Thyroid gland (tissue), 4 donors: ENCODE measurements at regions not wholly inside any gene's neighbourhood (a gene's known extent, or its start where the extent isn't known, plus 50 kb on each side); places are given as distances from the start of the nearest gene placed in this dataset.
"Not testable (repeated sequence)": the region's sequence is repeated elsewhere in the genome, so short reads cannot be mapped to it uniquely, and the experiment has no call there.

Experiments
- DNase-seq, 2 donors: peaks; one replicate each; pipeline ENCODE4 v3.0.0-alpha.2; 2019
- H3K27ac ChIP-seq, 3 donors: fragments of 200-600 bp; sonication (generic); 1 replicate in 2 of 3; 2 replicates in 1 of 3; pipeline ENCODE4 v1.5.1; 2016 to 2019; ENCODE audit warnings: mild to moderate bottlenecking in 1 of 3, moderate library complexity in 1 of 3
- H3K27me3 ChIP-seq: fragments of 200-600 bp; sonication (generic); one replicate; pipeline ENCODE4 v1.5.1; 2019
- H3K36me3 ChIP-seq, 2 donors: fragments of 200-600 bp; sonication (generic); one replicate each; pipeline ENCODE4 v1.5.1; 2016 to 2019
- H3K4me1 ChIP-seq, 2 donors: fragments of 200-600 bp; sonication (generic); one replicate each; pipeline ENCODE4 v1.5.1; 2017 to 2019
- H3K4me3 ChIP-seq, 3 donors: fragments of 200-600 bp; sonication (generic); replicated peaks in 1 of 3; 1 replicate in 2 of 3; 2 replicates in 1 of 3; pipeline ENCODE4 v1.5.1; 2016; ENCODE audit warnings: mild to moderate bottlenecking in 1 of 3
- H3K9me3 ChIP-seq: fragments of 200-600 bp; sonication (generic); one replicate; pipeline ENCODE4 v1.5.1; 2017
- POLR2A ChIP-seq, 2 donors: fragments of 450-650 bp; IDR thresholded peaks; one replicate each; pipeline ENCODE4 v1.6.1; 2017; ENCODE audit warnings: antibody characterized with exemption in 2 of 2, mild to moderate bottlenecking in 2 of 2, moderate library complexity in 1 of 2
- WGBS, 2 donors: methylation state at CpG; one replicate each; pipeline ENCODE4 v1.1.5; 2017; 5-methylcytosine and 5-hydroxymethylcytosine counted together
- intact Hi-C: fragments of 100-400 bp; cut with DNase I; formaldehyde crosslinking; loops from one replicate; pipeline ENCODE4 v1.15.1; 2023
- TF ChIP-seq, protein P1 (sequence below), 6 experiments: fragments of 200-600 bp in 3 of 6; fragments of 450-650 bp in 3 of 6; sonication (generic) in 3 of 6; IDR thresholded peaks; one replicate each; pipeline ENCODE4 v1.5.1; 2016 to 2019; ENCODE audit warnings: antibody characterized with exemption in 6 of 6, mild to moderate bottlenecking in 2 of 6, inconsistent platforms in 1 of 6, moderate library complexity in 1 of 6

DNA sequence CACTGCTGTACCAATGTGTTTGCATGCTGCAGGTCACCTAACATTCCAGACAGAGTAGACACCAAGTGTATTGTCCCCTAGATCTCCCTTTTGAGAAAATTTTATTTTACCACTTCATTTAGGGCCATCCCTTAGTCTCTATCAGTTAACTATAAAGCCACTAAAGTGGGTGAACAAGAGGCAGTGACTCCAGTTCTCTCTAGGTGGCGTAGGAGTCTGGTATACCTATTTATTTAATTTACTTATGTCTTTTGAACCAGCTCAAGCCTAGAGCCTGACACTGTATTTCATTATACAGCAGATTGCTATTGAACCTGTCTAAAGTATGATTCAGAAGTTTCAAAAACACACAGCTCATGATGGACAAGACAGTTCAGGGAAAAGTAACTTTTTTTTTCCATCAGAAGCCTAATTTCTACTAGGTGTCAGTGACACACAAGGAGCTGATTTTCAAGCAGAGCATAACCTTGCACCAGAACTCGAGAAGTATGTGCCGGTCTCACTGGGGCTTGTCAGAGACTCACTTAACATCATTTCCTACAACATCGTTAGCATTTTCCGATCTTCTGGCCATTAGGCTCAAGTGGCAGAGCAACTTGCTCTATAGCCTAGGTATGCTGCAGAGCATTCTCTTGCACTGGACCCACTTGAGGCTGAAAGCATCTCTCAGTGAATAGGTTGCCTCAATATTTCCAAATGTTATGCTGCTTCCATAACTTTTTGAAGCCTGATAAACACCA, 175.4 kb downstream of the CDC14C start:
- intact Hi-C loops: no loop called here
- Histone ChIP-seq H3K27me3 (no peaks in the 10 kb centered on the region), H3K27ac (no peak overlapping the region), H3K9me3 (no peaks in the 10 kb centered on the region), H3K36me3 (no peaks in the 10 kb centered on the region), H3K4me3 (no peak overlapping the region), H3K4me1 (no peaks in the 10 kb centered on the region)
- DNase-seq: no peak
- TF ChIP-seq POLR2A (IDR thresholded peaks at IDR 0.05): no peak
- TF ChIP-seq, protein P1, sequence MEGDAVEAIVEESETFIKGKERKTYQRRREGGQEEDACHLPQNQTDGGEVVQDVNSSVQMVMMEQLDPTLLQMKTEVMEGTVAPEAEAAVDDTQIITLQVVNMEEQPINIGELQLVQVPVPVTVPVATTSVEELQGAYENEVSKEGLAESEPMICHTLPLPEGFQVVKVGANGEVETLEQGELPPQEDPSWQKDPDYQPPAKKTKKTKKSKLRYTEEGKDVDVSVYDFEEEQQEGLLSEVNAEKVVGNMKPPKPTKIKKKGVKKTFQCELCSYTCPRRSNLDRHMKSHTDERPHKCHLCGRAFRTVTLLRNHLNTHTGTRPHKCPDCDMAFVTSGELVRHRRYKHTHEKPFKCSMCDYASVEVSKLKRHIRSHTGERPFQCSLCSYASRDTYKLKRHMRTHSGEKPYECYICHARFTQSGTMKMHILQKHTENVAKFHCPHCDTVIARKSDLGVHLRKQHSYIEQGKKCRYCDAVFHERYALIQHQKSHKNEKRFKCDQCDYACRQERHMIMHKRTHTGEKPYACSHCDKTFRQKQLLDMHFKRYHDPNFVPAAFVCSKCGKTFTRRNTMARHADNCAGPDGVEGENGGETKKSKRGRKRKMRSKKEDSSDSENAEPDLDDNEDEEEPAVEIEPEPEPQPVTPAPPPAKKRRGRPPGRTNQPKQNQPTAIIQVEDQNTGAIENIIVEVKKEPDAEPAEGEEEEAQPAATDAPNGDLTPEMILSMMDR (IDR thresholded peaks at IDR 0.05): no peak
- 69 to 76% methylated on average over 5 of the region's 5 CpGs for WGBS, 2 donors

DNA sequence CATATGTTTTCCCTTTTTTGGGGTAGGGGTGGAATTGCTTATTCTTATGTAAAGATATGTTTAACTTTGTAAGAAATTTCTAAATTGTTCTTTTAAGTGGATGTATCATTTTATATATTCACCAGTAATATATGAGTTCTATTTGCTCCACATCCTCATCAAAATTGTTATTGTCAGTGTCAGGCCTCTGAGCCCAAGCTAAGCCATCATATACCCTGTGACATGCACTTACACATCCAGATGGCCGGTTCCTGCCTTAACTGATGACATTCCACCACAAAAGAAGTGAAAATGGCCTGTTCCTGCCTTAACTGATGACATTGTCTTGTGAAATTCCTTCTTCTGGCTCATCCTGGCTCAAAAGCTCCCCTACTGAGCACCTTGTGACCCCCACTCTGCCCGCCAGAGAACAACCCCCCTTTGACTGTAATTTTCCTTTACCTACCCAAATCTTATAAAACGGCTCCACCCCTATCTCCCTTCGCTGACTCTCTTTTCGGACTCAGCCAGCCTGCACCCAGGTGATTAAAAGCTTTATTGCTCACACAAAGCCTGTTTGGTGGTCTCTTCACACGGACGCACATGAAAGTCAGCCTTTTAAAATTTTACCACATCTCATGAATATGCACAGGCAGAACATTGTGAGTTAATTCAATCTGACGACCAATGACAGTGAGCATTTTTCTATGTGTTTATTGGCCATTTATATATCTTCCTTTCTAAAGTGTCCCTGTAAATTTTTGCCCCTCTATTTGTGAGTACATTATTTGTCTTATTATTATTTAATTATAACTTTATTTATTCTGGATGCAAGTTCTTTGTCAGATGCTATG, 176.8 kb downstream of the CDC14C start:
- intact Hi-C loops, H3K9me3 ChIP-seq, H3K27me3 ChIP-seq, H3K36me3 ChIP-seq, DNase-seq, H3K4me3 ChIP-seq, H3K27ac ChIP-seq, H3K4me1 ChIP-seq: not testable (repeated sequence)
- WGBS, 2 donors: 54 to 63% methylated on average over 8 of the region's 8 CpGs

DNA sequence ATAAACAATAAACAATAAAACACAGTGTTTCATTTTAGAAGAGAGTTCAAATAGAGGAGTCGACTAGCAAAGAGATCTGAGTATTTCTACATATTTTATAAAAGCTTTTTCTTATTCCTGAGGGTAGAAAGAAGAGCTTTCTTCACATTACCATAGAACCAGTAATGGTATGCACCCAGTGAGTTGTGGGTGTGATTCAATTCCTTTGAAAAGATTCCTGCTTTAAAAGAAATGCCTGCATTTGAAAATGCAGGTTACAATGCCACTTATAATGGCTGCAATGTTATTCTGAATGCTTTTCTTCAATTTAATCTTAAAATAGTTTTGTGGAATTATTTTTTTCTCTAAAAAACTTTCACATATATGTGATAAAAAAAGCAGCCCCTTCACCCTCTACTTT, 178.1 kb downstream of the CDC14C start:
- no peak for TF ChIP-seq POLR2A (IDR thresholded peaks at IDR 0.05)
- TF ChIP-seq, protein P1 (IDR thresholded peaks at IDR 0.05): no peak
- Histone ChIP-seq H3K27ac (no peak overlapping the region), H3K36me3 (no peaks in the 10 kb centered on the region), H3K4me1 (no peaks in the 10 kb centered on the region), H3K27me3 (no peaks in the 10 kb centered on the region), H3K4me3 (no peak overlapping the region), H3K9me3 (no peaks in the 10 kb centered on the region)
- no peak for DNase-seq
- WGBS, 2 donors: 8 to 20% methylated on average over 1 of the region's 1 CpG
- intact Hi-C loops: no loop called here

DNA sequence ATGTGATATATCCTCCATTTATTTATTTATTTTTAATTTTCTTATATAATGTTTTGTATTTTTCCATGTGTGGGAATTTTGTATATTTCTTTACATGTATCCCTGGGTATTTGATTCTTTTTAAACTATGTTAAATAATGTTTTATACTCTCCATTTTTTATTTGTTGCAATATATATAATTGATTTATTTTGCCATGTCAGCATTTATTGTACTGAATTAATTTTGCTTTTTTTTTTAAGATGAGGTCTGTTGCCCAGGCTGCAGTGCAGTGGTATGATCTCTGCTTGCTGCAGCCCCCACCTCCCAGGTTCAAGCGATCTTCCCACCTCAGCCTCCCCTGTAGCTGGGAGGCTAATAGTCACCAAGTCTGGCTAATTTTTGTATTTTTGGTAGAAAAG, 187.4 kb downstream of the CDC14C start:
- 83 to 97% methylated on average over 1 of the region's 1 CpG for WGBS, 2 donors
- Histone ChIP-seq H3K4me1 (no peaks in the 10 kb centered on the region), H3K27me3 (no peaks in the 10 kb centered on the region), H3K4me3 (no peak overlapping the region), H3K36me3 (no peaks in the 10 kb centered on the region), H3K9me3 (no peaks in the 10 kb centered on the region), H3K27ac (no peak overlapping the region)
- TF ChIP-seq POLR2A (IDR thresholded peaks at IDR 0.05): no peak
- TF ChIP-seq, protein P1 (IDR thresholded peaks at IDR 0.05): no peak
- intact Hi-C loops: no loop called here
- DNase-seq: no peak

DNA sequence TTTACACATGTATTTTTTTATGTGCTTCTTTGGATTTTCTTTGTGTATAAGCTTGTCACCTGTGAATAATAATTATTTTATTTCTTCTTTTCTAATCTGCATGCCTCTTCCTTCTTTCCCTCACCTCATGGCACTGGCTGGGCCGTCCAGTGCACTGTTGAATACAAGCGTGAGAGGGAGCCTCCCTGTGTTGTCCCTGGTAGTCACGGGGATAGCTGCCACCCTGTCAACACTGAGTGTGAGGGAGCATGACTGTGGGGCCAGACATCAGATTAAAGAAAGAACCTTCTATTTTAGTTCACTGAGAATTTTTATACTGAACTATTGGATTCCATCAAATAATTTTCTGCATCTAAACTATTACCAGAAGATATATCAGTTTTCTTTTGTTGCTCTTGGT, 187.9 kb downstream of the CDC14C start:
- no peak overlapping the region for H3K4me3 ChIP-seq
- no peak for DNase-seq
- TF ChIP-seq, protein P1 (IDR thresholded peaks at IDR 0.05): no peak
- no peak for TF ChIP-seq POLR2A (IDR thresholded peaks at IDR 0.05)
- H3K4me1 ChIP-seq: no peaks in the 10 kb centered on the region
- whole genome bisulfite sequencing, 2 donors: 58 to 73% methylated on average over 3 of the region's 3 CpGs
- no peaks in the 10 kb centered on the region for H3K9me3 ChIP-seq
- intact Hi-C loops: no loop called here
- H3K36me3 ChIP-seq: no peaks in the 10 kb centered on the region
- H3K27me3 ChIP-seq: no peaks in the 10 kb centered on the region
- H3K27ac ChIP-seq: no peak overlapping the region
